IMR-90 (cell line): ENCODE measurements at regions not wholly inside any gene's neighbourhood (a gene's known extent, or its start where the extent isn't known, plus 50 kb on each side); places are given as distances from the start of the nearest gene placed in this dataset.

Experiments used
- ATAC-seq: fragments of 200-7000 bp; cut with Tn5 transposase; 2 replicates; pipeline ENCODE4 v1.9.1; 2020; ENCODE audit warnings: low read depth, mild to moderate bottlenecking, moderate library complexity
- BruUV-seq: library from RNA; stranded (reverse); fragments of 400-500 nt; replicated peaks from 2 replicates; lab custom pipeline; 2021; lab: Mats Ljungman, UMichigan
- CTCF ChIA-PET: fragments of 300-600 bp; formaldehyde crosslinking; extraction: SDS; loops from one replicate; lab custom pipeline; 2021; ENCODE audit warnings: antibody characterized with exemption; lab: Yijun Ruan, JAX
- POLR2A ChIA-PET: fragments of 300-600 bp; sonication (Branson Sonifier 250); formaldehyde crosslinking; loops from one replicate; lab custom pipeline; 2022; ENCODE audit warnings: antibody characterized with exemption; ENCODE audit not compliant: unreplicated experiment; lab: Charles Lee
- DNase-seq: peaks from one replicate; pipeline ENCODE4 v3.0.0; 2013
- H2AFZ ChIP-seq: replicated peaks from 2 replicates; pipeline ENCODE3; 2013; ENCODE audit warnings: low read length, mild to moderate bottlenecking; ENCODE audit not compliant: poor library complexity
- H2AK5ac ChIP-seq: 2 replicates; pipeline ENCODE4 v1.6.1; 2013; ENCODE audit warnings: low read depth, low read length, inconsistent platforms
- H2AK9ac ChIP-seq: replicated peaks from 2 replicates; pipeline ENCODE3; 2013; ENCODE audit warnings: mild to moderate bottlenecking, low read depth, low read length, moderate library complexity; ENCODE audit not compliant: poor library complexity
- H2BK120ac ChIP-seq: 2 replicates; pipeline ENCODE4 v1.6.1; 2013; ENCODE audit warnings: low read depth, low read length, inconsistent platforms
- H2BK15ac ChIP-seq: 3 replicates; pipeline ENCODE4 v1.6.1; 2013; ENCODE audit warnings: low read depth, low read length, inconsistent platforms
- H2BK20ac ChIP-seq: 2 replicates; pipeline ENCODE4 v1.6.1; 2013; ENCODE audit warnings: low read depth, mild to moderate bottlenecking, inconsistent platforms, low read length, moderate library complexity
- H2BK5ac ChIP-seq: 2 replicates; pipeline ENCODE4 v1.6.1; 2013; ENCODE audit warnings: mild to moderate bottlenecking, low read depth, low read length, inconsistent platforms; ENCODE audit not compliant: poor library complexity, severe bottlenecking
- H3K14ac ChIP-seq: replicated peaks from 2 replicates; pipeline ENCODE4 v1.6.1; 2013; ENCODE audit warnings: low read depth, low read length, inconsistent platforms
- H3K18ac ChIP-seq: 2 replicates; pipeline ENCODE4 v1.6.1; 2013; ENCODE audit warnings: low read depth, low read length, control low read depth
- H3K23ac ChIP-seq: 2 replicates; pipeline ENCODE4 v1.6.1; 2013; ENCODE audit warnings: low read depth, low read length, inconsistent platforms
- H3K27ac ChIP-seq: 2 replicates; pipeline ENCODE4 v1.5.1; 2013; ENCODE audit warnings: mild to moderate bottlenecking, control low read depth, low read length; ENCODE audit not compliant: insufficient read depth
- H3K27me3 ChIP-seq: 2 replicates; pipeline ENCODE4 v1.6.1; 2013; ENCODE audit warnings: low read length; ENCODE audit not compliant: control insufficient read depth, insufficient read depth
- H3K36me3 ChIP-seq: 2 replicates; pipeline ENCODE4 v1.6.1; 2013; ENCODE audit warnings: low read length, mixed read lengths; ENCODE audit not compliant: control insufficient read depth, insufficient read depth
- H3K4ac ChIP-seq: 2 replicates; pipeline ENCODE4 v1.6.1; 2013; ENCODE audit warnings: low read depth, low read length, inconsistent platforms
- H3K4me1 ChIP-seq: 2 replicates; pipeline ENCODE4 v1.6.1; 2013; ENCODE audit warnings: low read length, mixed read lengths; ENCODE audit not compliant: control insufficient read depth, insufficient read depth
- H3K4me2 ChIP-seq: 2 replicates; pipeline ENCODE4 v1.6.1; 2013; ENCODE audit warnings: low read depth, mild to moderate bottlenecking, control low read depth, low read length, moderate library complexity
- H3K4me3 ChIP-seq: 2 replicates; pipeline ENCODE4 v1.5.1; 2013; ENCODE audit warnings: low read depth, mild to moderate bottlenecking, control low read depth, low read length, moderate library complexity; ENCODE audit not compliant: insufficient read depth
- H3K56ac ChIP-seq: 2 replicates; pipeline ENCODE4 v1.6.1; 2013; ENCODE audit warnings: low read length, inconsistent platforms; ENCODE audit not compliant: insufficient read depth; ENCODE audit errors: extremely low read depth
- H3K79me1 ChIP-seq, 2 experiments: 2 replicates each; pipeline ENCODE4 v1.6.1; 2013; ENCODE audit warnings: low read length in 2 of 2, inconsistent platforms in 1 of 2, low read depth in 1 of 2
- H3K9ac ChIP-seq: 2 replicates; pipeline ENCODE4 v1.6.1; 2013; ENCODE audit warnings: low read depth, low read length, control low read depth
- H3K9me1 ChIP-seq: 2 replicates; pipeline ENCODE4 v1.6.1; 2013; ENCODE audit warnings: low read length, inconsistent platforms; ENCODE audit not compliant: insufficient read depth
- H3K9me3 ChIP-seq: 2 replicates; pipeline ENCODE4 v1.6.1; 2013; ENCODE audit warnings: low read length; ENCODE audit not compliant: control insufficient read depth, insufficient read depth
- H4K20me1 ChIP-seq: 2 replicates; pipeline ENCODE4 v1.6.1; 2013; ENCODE audit warnings: low read length, inconsistent platforms; ENCODE audit not compliant: insufficient read depth
- H4K5ac ChIP-seq: 2 replicates; pipeline ENCODE4 v1.6.1; 2013; ENCODE audit warnings: mild to moderate bottlenecking, low read depth, low read length, control low read depth
- H4K8ac ChIP-seq, 2 experiments: 2 replicates each; pipeline ENCODE4 v1.6.1; 2013; ENCODE audit warnings: low read depth in 2 of 2, low read length in 2 of 2, control low read depth in 1 of 2, inconsistent platforms in 1 of 2
- H4K91ac ChIP-seq: 2 replicates; pipeline ENCODE4 v1.6.1; 2013; ENCODE audit warnings: low read depth, low read length, inconsistent platforms; ENCODE audit not compliant: insufficient read depth
- CHD1 ChIP-seq: IDR thresholded peaks from 2 replicates; pipeline ENCODE4 v1.6.1; 2012; ENCODE audit warnings: low read depth, low read length, improper control_type of control experiment
- CTCF ChIP-seq: conservative IDR thresholded peaks from 2 replicates; pipeline ENCODE4 v1.5.1; 2012; ENCODE audit warnings: mild to moderate bottlenecking, low read depth, low read length, improper control_type of control experiment
- ELK1 ChIP-seq: fragments of 150-350 bp; IDR thresholded peaks from 2 replicates; pipeline ENCODE4 v1.6.1; 2016; ENCODE audit warnings: low read depth, mild to moderate bottlenecking, low read length, moderate library complexity, borderline replicate concordance
- FOS ChIP-seq: fragments of 150-350 bp; IDR thresholded peaks from 2 replicates; pipeline ENCODE4 v1.6.1; 2016; ENCODE audit warnings: low read depth, low read length
- MAFK ChIP-seq: IDR thresholded peaks from 2 replicates; pipeline ENCODE4 v1.6.1; 2012; ENCODE audit warnings: low read depth, low read length, improper control_type of control experiment
- MAZ ChIP-seq: IDR thresholded peaks from 2 replicates; pipeline ENCODE4 v1.6.1; 2012; ENCODE audit warnings: low read depth, mild to moderate bottlenecking, low read length, improper control_type of control experiment, moderate library complexity, borderline replicate concordance
- MXI1 ChIP-seq: IDR thresholded peaks from 2 replicates; pipeline ENCODE4 v1.6.1; 2012; ENCODE audit warnings: low read depth, mild to moderate bottlenecking, low read length, moderate library complexity, borderline replicate concordance
- NFE2L2 ChIP-seq: fragments of 150-350 bp; IDR thresholded peaks from 2 replicates; pipeline ENCODE4 v1.6.1; 2016; ENCODE audit warnings: low read depth, mild to moderate bottlenecking, low read length
- RAD21 ChIP-seq: IDR thresholded peaks from 2 replicates; pipeline ENCODE4 v1.6.1; 2012; ENCODE audit warnings: low read length, improper control_type of control experiment
- RCOR1 ChIP-seq: IDR thresholded peaks from 2 replicates; pipeline ENCODE4 v1.6.1; 2012; ENCODE audit warnings: mild to moderate bottlenecking, low read length, improper control_type of control experiment; ENCODE audit not compliant: insufficient replicate concordance
- SMC3 ChIP-seq: fragments of 150-350 bp; IDR thresholded peaks from 2 replicates; pipeline ENCODE4 v1.6.1; 2016; ENCODE audit warnings: low read depth, mild to moderate bottlenecking, antibody characterized with exemption, low read length, moderate library complexity
- USF2 ChIP-seq: fragments of 150-350 bp; IDR thresholded peaks from 2 replicates; pipeline ENCODE4 v1.6.1; 2017; ENCODE audit warnings: mild to moderate bottlenecking, antibody characterized with exemption, low read length, low read depth
- WGBS, 2 experiments: methylation state at CpG; one replicate each; pipeline versions ENCODE4 v1.1.5 to v1.1.7; 2013; ENCODE audit warnings: missing lambda C conversion rate in 2 of 2; ENCODE audit not compliant: insufficient read length in 1 of 2; ENCODE audit errors: extremely low coverage in 2 of 2; 5-methylcytosine and 5-hydroxymethylcytosine counted together
- dilution Hi-C: fragments of 300-500 bp; cut with HindIII; formaldehyde crosslinking; loops from one replicate; pipeline ENCODE4 v1.14.3; 2018; ENCODE audit warnings: low sequenced_read_pairs; ENCODE audit not compliant: unreplicated experiment
- in situ Hi-C: fragments of 300-500 bp; cut with MboI; formaldehyde crosslinking; loops from 3 replicates; pipeline ENCODE4 v1.14.3; 2019; ENCODE audit warnings: low sequenced_read_pairs, inconsistent platforms, mixed read lengths
- intact Hi-C: fragments of 100-400 bp; cut with micrococcal nuclease; formaldehyde crosslinking; loops from 2 replicates; pipeline ENCODE4 v1.10.0; 2022

GRCh38 chr15:37582852-37583251, 351.6 kb upstream of the TMCO5A start:
- no peak overlapping the region for H3K18ac ChIP-seq
- no peak overlapping the region for H2AK9ac ChIP-seq
- no peak overlapping the region for H2BK5ac ChIP-seq
- no peak overlapping the region for H3K4ac ChIP-seq
- H2BK20ac ChIP-seq = no peak overlapping the region
- H3K23ac ChIP-seq = no peak overlapping the region
- H3K36me3 ChIP-seq = no peaks in the 10 kb centered on the region
- CTCF ChIA-PET = no interaction called here
- 71% methylated on average over 3 of the region's 5 CpGs; no CpG with 5 or more reads in 1 of the 2 experiments for WGBS, 2 experiments
- no peak overlapping the region for H3K14ac ChIP-seq
- H2AFZ ChIP-seq = no peak overlapping the region
- BruUV-seq = no TSS peak
- no peak overlapping the region for H3K9ac ChIP-seq
- no peak overlapping the region for H3K56ac ChIP-seq
- POLR2A ChIA-PET = no interaction called here
- no peak overlapping the region for H3K27ac ChIP-seq
- DNase-seq (no peak), ATAC-seq (no peak)
- dilution Hi-C loops = no loop called here
- no peaks in the 10 kb centered on the region for H4K20me1 ChIP-seq
- H2AK5ac ChIP-seq = no peak overlapping the region
- no peak overlapping the region for H3K4me2 ChIP-seq
- no peak overlapping the region for H2BK15ac ChIP-seq
- no peaks in the 10 kb centered on the region for H3K79me1 ChIP-seq
- no peak overlapping the region for H4K91ac ChIP-seq
- no peak overlapping the region for H4K8ac ChIP-seq
- intact Hi-C loops = no loop called here
- in situ Hi-C loops = no loop called here
- H2BK120ac ChIP-seq = no peak overlapping the region
- H3K9me3 ChIP-seq = no peaks in the 10 kb centered on the region
- H4K5ac ChIP-seq = no peak overlapping the region
- no peak for TF ChIP-seq MAZ
- TF ChIP-seq RAD21 = no peak
- no peak for TF ChIP-seq USF2
- no peak for TF ChIP-seq CHD1
- no peak for TF ChIP-seq RCOR1
- TF ChIP-seq MAFK = no peak
- TF ChIP-seq NFE2L2 = no peak
- no peak for TF ChIP-seq FOS
- no peak for TF ChIP-seq SMC3
- TF ChIP-seq ELK1 = no peak
- TF ChIP-seq MXI1 = no peak
- TF ChIP-seq CTCF = no peak
- no peaks in the 10 kb centered on the region for H3K27me3 ChIP-seq
- H3K9me1 ChIP-seq = no peaks in the 10 kb centered on the region
- H3K4me1 ChIP-seq = no peaks in the 10 kb centered on the region
- no peak overlapping the region for H3K4me3 ChIP-seq
